Limb (tissue), 2 donors: ENCODE measurements at regions not wholly inside any gene's neighbourhood (a gene's known extent, or its start where the extent isn't known, plus 50 kb on each side); places are given as distances from the start of the nearest gene placed in this dataset.
"Not testable (repeated sequence)": the region's sequence is repeated elsewhere in the genome, so short reads cannot be mapped to it uniquely, and the experiment has no call there.

Source experiments
- DNase-seq, 2 donors: peaks; one replicate each; pipeline ENCODE4 v3.0.0-alpha.2; 2016; ENCODE audit errors: extremely low spot score in 2 of 2

- DNase-seq = no peak
Observed at GRCh38 chr11:130526846-130527245, 78.4 kb downstream of the ADAMTS15 start.

GRCh38 chr11:130527636-130528297 lies 79.3 kb downstream of the ADAMTS15 start:
- DNase-seq = no peak

- no peak for DNase-seq
Observed at GRCh38 chr11:130528298-130529261, 80.1 kb downstream of the ADAMTS15 start.

GRCh38 chr11:130529366-130529765 lies 80.9 kb downstream of the ADAMTS15 start:
- no peak for DNase-seq

- DNase-seq = no peak
Observed at GRCh38 chr11:130531061-130531460, 82.6 kb downstream of the ADAMTS15 start.

- DNase-seq = peak in 1 of 2 donors; percentile 51
Observed at GRCh38 chr11:130533113-130533798, 84.8 kb downstream of the ADAMTS15 start.

- no peak for DNase-seq
Observed at GRCh38 chr11:130533871-130534270, 85.4 kb downstream of the ADAMTS15 start.

- no peak for DNase-seq
Observed at GRCh38 chr11:130534551-130534950, 86.1 kb downstream of the ADAMTS15 start.

GRCh38 chr11:130535520-130535919 lies 87.1 kb downstream of the ADAMTS15 start:
- no peak for DNase-seq

- no peak for DNase-seq
Observed at GRCh38 chr11:130536106-130537040, 87.9 kb downstream of the ADAMTS15 start.

GRCh38 chr11:130539680-130540079 lies 91.2 kb downstream of the ADAMTS15 start:
- not testable (repeated sequence) for DNase-seq

GRCh38 chr11:130544266-130544665 lies 95.8 kb downstream of the ADAMTS15 start:
- DNase-seq = no peak

- no peak for DNase-seq
Observed at GRCh38 chr11:130545449-130546072, 97.1 kb downstream of the ADAMTS15 start.

- no peak for DNase-seq
Observed at GRCh38 chr11:130546438-130546837, 98.0 kb downstream of the ADAMTS15 start.

GRCh38 chr11:130546901-130547694 lies 98.7 kb downstream of the ADAMTS15 start:
- DNase-seq = no peak

- DNase-seq = no peak
Observed at GRCh38 chr11:130547761-130548490, 99.5 kb downstream of the ADAMTS15 start.

- DNase-seq = no peak
Observed at GRCh38 chr11:130548491-130548833, 100.0 kb downstream of the ADAMTS15 start.

GRCh38 chr11:130549393-130549999 lies 101.1 kb downstream of the ADAMTS15 start:
- DNase-seq = no peak

GRCh38 chr11:130550150-130550549 lies 101.7 kb downstream of the ADAMTS15 start:
- no peak for DNase-seq
